ENCODE measurements at regions not wholly inside any gene's neighbourhood (a gene's known extent, or its start where the extent isn't known, plus 50 kb on each side); places are given as distances from the start of the nearest gene placed in this dataset.
A peak's percentile ranks its signal among the peaks of the same experiment; 100 is the strongest.

- H3K36me3 ChIP-seq = no peaks in the 10 kb centered on the region
- H3K9me3 ChIP-seq = no peaks in the 10 kb centered on the region
- no peaks in the 10 kb centered on the region for H3K27me3 ChIP-seq
- DNase-seq (ENCODE audit: extremely low spot score) = no peak
- H3K27ac ChIP-seq (replicated peaks in 1 of 4) = no peak overlapping the region
- intact Hi-C loops (cut with DNase I) = no loop called here
- TF ChIP-seq POLR2AphosphoS5 (IDR thresholded peaks at IDR 0.05) (no peak), CTCF (IDR thresholded peaks at IDR 0.05) (no peak), POLR2A (IDR thresholded peaks at IDR 0.05; ENCODE audit: low read depth) (no peak), EP300 (IDR thresholded peaks at IDR 0.05) (no peak)
- no peak overlapping the region for H3K4me3 ChIP-seq
- 65% methylated on average over 14 of the region's 14 CpGs for WGBS
- no peaks in the 10 kb centered on the region for H3K4me1 ChIP-seq
These were observed 87.9 kb upstream of the CDYL start for GRCh38 chr6:4687989-4688947.

DNA sequence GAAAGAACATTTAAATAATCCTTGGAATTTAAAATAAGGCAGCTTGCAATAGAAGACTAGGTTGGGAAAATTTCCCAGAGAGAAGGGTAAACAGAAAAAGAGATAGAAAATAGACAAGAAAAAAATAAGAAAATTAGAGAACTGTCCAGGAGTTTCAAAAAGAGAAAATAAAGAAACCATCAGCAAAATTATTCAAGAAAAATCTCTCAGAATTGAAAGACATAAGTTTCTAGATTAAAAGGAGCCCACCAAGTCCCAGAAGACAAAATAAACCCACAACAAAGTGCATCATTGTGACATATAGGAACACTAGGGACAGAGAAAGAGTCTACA is 88.6 kb upstream of the CDYL start:
- Histone ChIP-seq H3K36me3 (no peaks in the 10 kb centered on the region), H3K4me1 (no peaks in the 10 kb centered on the region), H3K9me3 (no peaks in the 10 kb centered on the region), H3K27ac (replicated peaks in 1 of 4) (no peak overlapping the region), H3K27me3 (no peaks in the 10 kb centered on the region), H3K4me3 (no peak overlapping the region)
- intact Hi-C loops (cut with DNase I) = no loop called here
- TF ChIP-seq EP300 (IDR thresholded peaks at IDR 0.05) = no peak
- no peak for TF ChIP-seq POLR2A (IDR thresholded peaks at IDR 0.05; ENCODE audit: low read depth)
- no peak for TF ChIP-seq POLR2AphosphoS5 (IDR thresholded peaks at IDR 0.05)
- TF ChIP-seq CTCF (IDR thresholded peaks at IDR 0.05) = no peak
- DNase-seq (ENCODE audit: extremely low spot score) = no peak

DNA sequence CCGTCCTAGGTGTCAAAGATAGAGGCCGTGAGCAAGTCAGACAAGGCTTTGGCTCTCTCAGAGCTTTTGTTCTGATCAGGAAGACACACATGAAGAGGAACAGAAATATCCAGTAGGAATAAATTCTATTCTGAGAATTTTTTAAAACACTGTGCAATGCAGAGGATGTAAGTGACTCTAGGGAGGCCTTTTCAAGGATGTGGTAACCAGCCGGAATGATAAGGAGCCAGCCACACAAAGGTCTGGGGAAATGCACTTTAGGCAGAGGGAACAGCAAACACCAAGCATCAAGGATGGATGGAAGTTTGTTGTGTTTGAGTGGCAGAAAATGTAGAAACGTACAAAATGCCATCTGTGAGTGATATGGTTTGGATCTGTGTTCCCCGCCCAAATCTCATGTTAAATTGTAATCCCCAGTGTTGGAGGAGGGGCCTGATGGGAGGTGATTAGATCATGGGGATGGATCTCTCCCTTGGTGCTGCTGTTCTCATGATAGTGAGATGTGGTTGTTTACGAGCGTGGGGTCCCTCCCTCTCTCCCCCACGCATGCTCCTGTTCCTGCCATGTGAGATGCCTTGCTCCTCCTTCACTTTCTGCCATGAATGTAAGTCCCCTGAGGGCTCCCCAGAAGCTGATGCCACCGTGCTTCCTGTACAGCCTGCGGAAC is 93.6 kb upstream of the CDYL start:
- no peak for DNase-seq (ENCODE audit: extremely low spot score)
- Histone ChIP-seq H3K4me3 (no peak overlapping the region), H3K4me1 (no peaks in the 10 kb centered on the region), H3K9me3 (no peaks in the 10 kb centered on the region), H3K36me3 (no peaks in the 10 kb centered on the region), H3K27ac (replicated peaks in 1 of 4) (no peak overlapping the region), H3K27me3 (no peaks in the 10 kb centered on the region)
- TF ChIP-seq CTCF (IDR thresholded peaks at IDR 0.05) (no peak), POLR2AphosphoS5 (IDR thresholded peaks at IDR 0.05) (no peak), POLR2A (IDR thresholded peaks at IDR 0.05; ENCODE audit: low read depth) (no peak), EP300 (IDR thresholded peaks at IDR 0.05) (no peak)
- intact Hi-C loops (cut with DNase I) = no loop called here
- 83% methylated on average over 10 of the region's 10 CpGs for whole genome bisulfite sequencing

DNA sequence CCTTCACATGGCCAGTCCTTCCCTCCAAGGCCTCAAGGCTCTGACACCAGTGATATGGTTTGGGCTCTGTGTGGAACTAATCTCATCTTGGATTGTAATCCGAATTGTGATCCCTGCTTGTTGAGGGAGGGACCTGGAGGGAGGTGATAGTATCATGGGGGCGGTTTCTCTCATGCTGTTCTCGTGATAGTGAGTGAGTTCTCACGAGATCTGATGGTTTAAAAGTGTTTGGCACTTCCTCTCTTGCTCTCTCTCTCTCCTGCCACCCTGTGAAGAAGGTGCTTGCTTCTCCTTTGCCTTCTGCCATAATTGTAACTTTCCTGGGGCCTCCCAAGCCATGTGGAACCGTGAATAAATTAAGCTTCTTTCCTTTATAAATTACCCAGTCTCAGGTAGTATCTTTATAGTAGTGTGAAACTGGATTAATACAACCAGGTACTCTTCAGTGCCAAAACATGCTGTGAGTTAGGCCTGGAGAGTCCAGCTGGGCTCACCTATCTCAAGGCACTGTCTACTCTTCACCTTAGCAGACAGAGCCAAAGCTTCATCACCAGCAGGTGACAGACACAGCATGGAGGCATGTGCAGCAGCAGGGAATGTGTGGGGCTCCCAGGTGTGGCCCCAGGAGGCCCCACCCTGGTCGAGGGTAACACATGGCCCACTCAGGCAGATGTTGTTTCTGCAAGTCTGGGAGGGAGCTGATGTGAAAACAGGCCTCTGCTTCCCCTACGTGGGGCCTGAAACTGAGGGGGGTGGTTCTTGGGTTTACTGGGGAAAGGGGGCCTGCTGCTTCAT is 97.5 kb upstream of the CDYL start:
- 86% methylated on average over 7 of the region's 7 CpGs for WGBS
- intact Hi-C loops (cut with DNase I) = no loop called here
- no peak overlapping the region for H3K4me3 ChIP-seq
- peak; percentile 42 for DNase-seq (ENCODE audit: extremely low spot score)
- H3K4me1 ChIP-seq = no peaks in the 10 kb centered on the region
- H3K9me3 ChIP-seq = no peaks in the 10 kb centered on the region
- H3K27ac ChIP-seq (replicated peaks in 1 of 4) = no peak overlapping the region
- no peaks in the 10 kb centered on the region for H3K36me3 ChIP-seq
- no peak for TF ChIP-seq POLR2A (IDR thresholded peaks at IDR 0.05; ENCODE audit: low read depth)
- no peak for TF ChIP-seq POLR2AphosphoS5 (IDR thresholded peaks at IDR 0.05)
- TF ChIP-seq EP300 (IDR thresholded peaks at IDR 0.05) = no peak
- no peak for TF ChIP-seq CTCF (IDR thresholded peaks at IDR 0.05)
- H3K27me3 ChIP-seq = no peaks in the 10 kb centered on the region
